ENCODE measurements at regions not wholly inside any gene's neighbourhood (a gene's known extent, or its start where the extent isn't known, plus 50 kb on each side); places are given as distances from the start of the nearest gene placed in this dataset.
A peak's percentile ranks its signal among the peaks of the same experiment; 100 is the strongest.
"Not testable (repeated sequence)": the region's sequence is repeated elsewhere in the genome, so short reads cannot be mapped to it uniquely, and the experiment has no call there.

- Histone ChIP-seq H3K4me3 (replicated peaks; ENCODE audit: insufficient read depth, low read length) (no peak overlapping the region), H3K27ac (replicated peaks) (no peak overlapping the region), H3K27me3 (ENCODE audit: insufficient read depth, poor library complexity, severe bottlenecking) (no peaks in the 10 kb centered on the region)
- no peak for TF ChIP-seq SPI1 (IDR thresholded peaks at IDR 0.05; ENCODE audit: borderline replicate concordance, low read depth)
- no peak for TF ChIP-seq GABPA (IDR thresholded peaks at IDR 0.05; ENCODE audit: low read depth)
- no peak for TF ChIP-seq REST (IDR thresholded peaks at IDR 0.05; ENCODE audit: insufficient replicate concordance, low read depth)
- no peak for TF ChIP-seq POLR2AphosphoS5 (IDR thresholded peaks at IDR 0.05; ENCODE audit: low read depth)
- TF ChIP-seq, protein P1, sequence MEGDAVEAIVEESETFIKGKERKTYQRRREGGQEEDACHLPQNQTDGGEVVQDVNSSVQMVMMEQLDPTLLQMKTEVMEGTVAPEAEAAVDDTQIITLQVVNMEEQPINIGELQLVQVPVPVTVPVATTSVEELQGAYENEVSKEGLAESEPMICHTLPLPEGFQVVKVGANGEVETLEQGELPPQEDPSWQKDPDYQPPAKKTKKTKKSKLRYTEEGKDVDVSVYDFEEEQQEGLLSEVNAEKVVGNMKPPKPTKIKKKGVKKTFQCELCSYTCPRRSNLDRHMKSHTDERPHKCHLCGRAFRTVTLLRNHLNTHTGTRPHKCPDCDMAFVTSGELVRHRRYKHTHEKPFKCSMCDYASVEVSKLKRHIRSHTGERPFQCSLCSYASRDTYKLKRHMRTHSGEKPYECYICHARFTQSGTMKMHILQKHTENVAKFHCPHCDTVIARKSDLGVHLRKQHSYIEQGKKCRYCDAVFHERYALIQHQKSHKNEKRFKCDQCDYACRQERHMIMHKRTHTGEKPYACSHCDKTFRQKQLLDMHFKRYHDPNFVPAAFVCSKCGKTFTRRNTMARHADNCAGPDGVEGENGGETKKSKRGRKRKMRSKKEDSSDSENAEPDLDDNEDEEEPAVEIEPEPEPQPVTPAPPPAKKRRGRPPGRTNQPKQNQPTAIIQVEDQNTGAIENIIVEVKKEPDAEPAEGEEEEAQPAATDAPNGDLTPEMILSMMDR (IDR thresholded peaks at IDR 0.05; ENCODE audit: insufficient read depth, low read length) = no peak
- no peak for DNase-seq (ENCODE audit: low read depth in 1 of 2, low spot score in 1 of 2)
Measured at GRCh38 chr15:96054621-96055020, 275.9 kb upstream of the NR2F2 start.

GRCh38 chr15:96058103-96058851, 272.2 kb upstream of the NR2F2 start:
- peak in 1 of 2 experiments; percentile 38 for DNase-seq (ENCODE audit: low read depth in 1 of 2, low spot score in 1 of 2)
- Histone ChIP-seq H3K27ac (replicated peaks) (peak overlapping the region; percentile 20), H3K27me3 (ENCODE audit: insufficient read depth, poor library complexity, severe bottlenecking) (no peaks in the 10 kb centered on the region), H3K4me3 (replicated peaks; ENCODE audit: insufficient read depth, low read length) (no peak overlapping the region)
- TF ChIP-seq GABPA (IDR thresholded peaks at IDR 0.05; ENCODE audit: low read depth) (no peak), SPI1 (IDR thresholded peaks at IDR 0.05; ENCODE audit: borderline replicate concordance, low read depth) (no peak), REST (IDR thresholded peaks at IDR 0.05; ENCODE audit: insufficient replicate concordance, low read depth) (no peak), POLR2AphosphoS5 (IDR thresholded peaks at IDR 0.05; ENCODE audit: low read depth) (no peak)
- TF ChIP-seq, protein P1 (IDR thresholded peaks at IDR 0.05; ENCODE audit: insufficient read depth, low read length) = no peak

DNA sequence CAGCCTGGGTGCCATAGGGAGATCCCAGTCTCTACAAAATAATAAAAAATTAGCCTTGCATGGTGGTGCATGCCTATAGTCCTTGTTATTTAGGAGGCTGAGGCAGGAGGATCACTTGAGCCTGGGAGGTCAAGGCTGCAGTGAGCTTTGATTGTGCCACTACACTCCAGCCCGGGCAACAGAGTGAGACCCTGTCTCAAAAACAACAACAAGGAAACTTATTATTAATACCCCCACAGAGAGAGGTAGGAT, 271.7 kb upstream of the NR2F2 start:
- not testable (repeated sequence) for H3K27me3 ChIP-seq (ENCODE audit: insufficient read depth, poor library complexity, severe bottlenecking); H3K4me3 ChIP-seq (replicated peaks; ENCODE audit: insufficient read depth, low read length); DNase-seq (ENCODE audit: low read depth in 1 of 2, low spot score in 1 of 2)
- H3K27ac ChIP-seq (replicated peaks) = peak overlapping the region; percentile 20

DNA sequence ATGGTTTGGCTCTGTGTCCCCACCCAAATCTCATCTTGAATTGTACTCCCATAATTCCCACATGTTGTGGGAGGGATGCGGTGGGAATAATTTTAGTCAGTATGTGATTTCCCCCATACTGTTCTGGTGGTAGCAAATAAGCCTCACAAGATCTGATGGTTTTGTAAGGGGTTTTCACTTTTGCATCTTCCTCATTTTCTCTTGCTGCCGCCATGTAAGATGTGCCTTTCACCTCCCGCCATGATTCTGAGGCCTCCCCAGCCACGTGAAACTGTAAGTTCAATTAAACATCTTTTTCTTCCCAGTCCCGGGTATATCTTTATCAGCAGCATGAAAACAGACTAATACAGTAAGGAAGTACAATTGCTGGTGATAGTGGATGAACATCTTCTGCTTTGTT, 269.9 kb upstream of the NR2F2 start:
- not testable (repeated sequence) for DNase-seq (ENCODE audit: low read depth in 1 of 2, low spot score in 1 of 2); H3K4me3 ChIP-seq (replicated peaks; ENCODE audit: insufficient read depth, low read length); H3K27ac ChIP-seq (replicated peaks); H3K27me3 ChIP-seq (ENCODE audit: insufficient read depth, poor library complexity, severe bottlenecking)

- no peak overlapping the region for H3K27ac ChIP-seq (replicated peaks)
Measured at GRCh38 chr15:96064351-96064756, 266.1 kb upstream of the NR2F2 start.

More at GRCh38 chr15:96064351-96064756, 266.1 kb upstream of the NR2F2 start:
- no peak for DNase-seq (ENCODE audit: low read depth in 1 of 2, low spot score in 1 of 2)
- TF ChIP-seq POLR2AphosphoS5 (IDR thresholded peaks at IDR 0.05; ENCODE audit: low read depth) (no peak), GABPA (IDR thresholded peaks at IDR 0.05; ENCODE audit: low read depth) (no peak), REST (IDR thresholded peaks at IDR 0.05; ENCODE audit: insufficient replicate concordance, low read depth) (no peak), SPI1 (IDR thresholded peaks at IDR 0.05; ENCODE audit: borderline replicate concordance, low read depth) (no peak)
- TF ChIP-seq, protein P1 (IDR thresholded peaks at IDR 0.05; ENCODE audit: insufficient read depth, low read length) = no peak
- Histone ChIP-seq H3K4me3 (replicated peaks; ENCODE audit: insufficient read depth, low read length) (no peak overlapping the region), H3K27me3 (ENCODE audit: insufficient read depth, poor library complexity, severe bottlenecking) (no peaks in the 10 kb centered on the region)
